HG02973 (cell line): ENCODE measurements at regions not wholly inside any gene's neighbourhood (a gene's known extent, or its start where the extent isn't known, plus 50 kb on each side); places are given as distances from the start of the nearest gene placed in this dataset.
"Not testable (repeated sequence)": the region's sequence is repeated elsewhere in the genome, so short reads cannot be mapped to it uniquely, and the experiment has no call there.

Experiments used
- ATAC-seq: cut with Tn5 transposase; IDR thresholded peaks from one replicate; pipeline ENCODE4 v1.9.1; 2021; ENCODE audit warnings: moderate library complexity; ENCODE audit not compliant: unreplicated experiment

GRCh38 chr3:147333098-147333497 lies 73.2 kb downstream of the ZIC4 start:
- no peak for ATAC-seq

GRCh38 chr3:147328711-147329110 lies 77.6 kb downstream of the ZIC4 start:
- no peak for ATAC-seq

- no peak for ATAC-seq
These were observed 82.0 kb downstream of the ZIC4 start for GRCh38 chr3:147324356-147324755.

- no peak for ATAC-seq
These were observed 87.4 kb downstream of the ZIC4 start for GRCh38 chr3:147318900-147319299.

- not testable (repeated sequence) for ATAC-seq
These were observed 89.3 kb downstream of the ZIC4 start for GRCh38 chr3:147317080-147317479.

GRCh38 chr3:147313513-147313912 lies 92.8 kb downstream of the ZIC4 start:
- no peak for ATAC-seq

GRCh38 chr3:147312786-147313280 lies 93.5 kb downstream of the ZIC4 start:
- ATAC-seq, result no peak

- no peak for ATAC-seq
These were observed 94.6 kb downstream of the ZIC4 start for GRCh38 chr3:147311716-147312115.

GRCh38 chr3:147305533-147306250 lies 100.7 kb downstream of the ZIC4 start:
- ATAC-seq, result no peak

- no peak for ATAC-seq
These were observed 101.6 kb downstream of the ZIC4 start for GRCh38 chr3:147304756-147305155.

- ATAC-seq, result no peak
These were observed 104.6 kb downstream of the ZIC4 start for GRCh38 chr3:147301781-147302180.

- no peak for ATAC-seq
These were observed 106.7 kb downstream of the ZIC4 start for GRCh38 chr3:147299656-147300055.

- ATAC-seq, result no peak
These were observed 107.8 kb downstream of the ZIC4 start for GRCh38 chr3:147298511-147298982.

GRCh38 chr3:147297761-147298350 lies 108.5 kb downstream of the ZIC4 start:
- ATAC-seq, result no peak

GRCh38 chr3:147287370-147287769 lies 119.0 kb downstream of the ZIC4 start:
- not testable (repeated sequence) for ATAC-seq

- ATAC-seq, result no peak
These were observed 136.4 kb downstream of the ZIC4 start for GRCh38 chr3:147269907-147270306.

- no peak for ATAC-seq
These were observed 138.9 kb downstream of the ZIC4 start for GRCh38 chr3:147267434-147267833.

- no peak for ATAC-seq
These were observed 148.4 kb downstream of the ZIC4 start for GRCh38 chr3:147257944-147258343.

GRCh38 chr3:147256739-147257138 lies 149.6 kb downstream of the ZIC4 start:
- ATAC-seq, result no peak

- no peak for ATAC-seq
These were observed 159.4 kb downstream of the ZIC4 start for GRCh38 chr3:147246906-147247305.

- not testable (repeated sequence) for ATAC-seq
These were observed 160.7 kb downstream of the ZIC4 start for GRCh38 chr3:147245638-147246037.

- not testable (repeated sequence) for ATAC-seq
These were observed 161.3 kb downstream of the ZIC4 start for GRCh38 chr3:147245022-147245421.
